IMR-90 (cell line): ENCODE measurements at regions not wholly inside any gene's neighbourhood (a gene's known extent, or its start where the extent isn't known, plus 50 kb on each side); places are given as distances from the start of the nearest gene placed in this dataset.

ENCODE experiments used
- CEBPB ChIP-seq: IDR thresholded peaks from 2 replicates; pipeline ENCODE4 v1.6.1; 2012; ENCODE audit warnings: low read depth, low read length, improper control_type of control experiment
- CHD1 ChIP-seq: IDR thresholded peaks from 2 replicates; pipeline ENCODE4 v1.6.1; 2012; ENCODE audit warnings: low read depth, low read length, improper control_type of control experiment
- MAFK ChIP-seq: IDR thresholded peaks from 2 replicates; pipeline ENCODE4 v1.6.1; 2012; ENCODE audit warnings: low read depth, low read length, improper control_type of control experiment
- MAZ ChIP-seq: IDR thresholded peaks from 2 replicates; pipeline ENCODE4 v1.6.1; 2012; ENCODE audit warnings: low read depth, mild to moderate bottlenecking, low read length, improper control_type of control experiment, moderate library complexity, borderline replicate concordance
- MXI1 ChIP-seq: IDR thresholded peaks from 2 replicates; pipeline ENCODE4 v1.6.1; 2012; ENCODE audit warnings: low read depth, mild to moderate bottlenecking, low read length, moderate library complexity, borderline replicate concordance
- NFE2L2 ChIP-seq: fragments of 150-350 bp; IDR thresholded peaks from 2 replicates; pipeline ENCODE4 v1.6.1; 2016; ENCODE audit warnings: low read depth, mild to moderate bottlenecking, low read length
- POLR2A ChIP-seq: IDR thresholded peaks from 2 replicates; pipeline ENCODE4 v1.6.1; 2012; ENCODE audit warnings: mild to moderate bottlenecking, low read depth, low read length
- RAD21 ChIP-seq: IDR thresholded peaks from 2 replicates; pipeline ENCODE4 v1.6.1; 2012; ENCODE audit warnings: low read length, improper control_type of control experiment
- RCOR1 ChIP-seq: IDR thresholded peaks from 2 replicates; pipeline ENCODE4 v1.6.1; 2012; ENCODE audit warnings: mild to moderate bottlenecking, low read length, improper control_type of control experiment; ENCODE audit not compliant: insufficient replicate concordance
- RFX5 ChIP-seq: IDR thresholded peaks from 2 replicates; pipeline ENCODE4 v1.8.0; 2012; ENCODE audit warnings: low read depth, mild to moderate bottlenecking, low read length, moderate library complexity
- SMC3 ChIP-seq: fragments of 150-350 bp; IDR thresholded peaks from 2 replicates; pipeline ENCODE4 v1.6.1; 2016; ENCODE audit warnings: low read depth, mild to moderate bottlenecking, antibody characterized with exemption, low read length, moderate library complexity
- TF ChIP-seq, protein P1 (sequence below): conservative IDR thresholded peaks from 2 replicates; pipeline ENCODE4 v1.5.1; 2012; ENCODE audit warnings: mild to moderate bottlenecking, low read depth, low read length, improper control_type of control experiment
- TF ChIP-seq, protein P2 (sequence below): fragments of 150-350 bp; IDR thresholded peaks from 2 replicates; pipeline ENCODE4 v1.6.1; 2016; ENCODE audit warnings: low read depth, mild to moderate bottlenecking, low read length, moderate library complexity, borderline replicate concordance
- TF ChIP-seq, protein P3 (sequence below): fragments of 150-350 bp; IDR thresholded peaks from 2 replicates; pipeline ENCODE4 v1.6.1; 2017; ENCODE audit warnings: mild to moderate bottlenecking, antibody characterized with exemption, low read length, low read depth

DNA sequence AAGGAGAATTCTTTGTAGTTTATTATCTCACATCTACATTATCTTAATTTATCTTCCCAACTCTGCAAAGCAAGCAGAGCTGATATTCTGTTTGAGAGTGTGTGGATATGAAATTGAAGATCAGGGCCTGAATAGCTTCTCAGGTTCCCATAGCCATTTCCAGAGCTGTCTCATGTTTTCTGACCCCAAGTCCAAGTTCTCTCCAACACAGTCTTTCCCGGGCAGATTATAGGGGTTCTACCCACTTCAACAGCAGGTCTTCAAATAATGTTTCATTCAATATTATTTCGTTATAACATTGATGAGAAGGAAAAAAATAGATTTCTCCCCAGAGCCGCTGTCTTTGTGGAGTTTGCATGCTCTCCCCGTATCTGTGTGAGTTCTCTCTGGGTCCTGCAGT lies 234.9 kb downstream of the ENC1 start:
- TF ChIP-seq, protein P1, sequence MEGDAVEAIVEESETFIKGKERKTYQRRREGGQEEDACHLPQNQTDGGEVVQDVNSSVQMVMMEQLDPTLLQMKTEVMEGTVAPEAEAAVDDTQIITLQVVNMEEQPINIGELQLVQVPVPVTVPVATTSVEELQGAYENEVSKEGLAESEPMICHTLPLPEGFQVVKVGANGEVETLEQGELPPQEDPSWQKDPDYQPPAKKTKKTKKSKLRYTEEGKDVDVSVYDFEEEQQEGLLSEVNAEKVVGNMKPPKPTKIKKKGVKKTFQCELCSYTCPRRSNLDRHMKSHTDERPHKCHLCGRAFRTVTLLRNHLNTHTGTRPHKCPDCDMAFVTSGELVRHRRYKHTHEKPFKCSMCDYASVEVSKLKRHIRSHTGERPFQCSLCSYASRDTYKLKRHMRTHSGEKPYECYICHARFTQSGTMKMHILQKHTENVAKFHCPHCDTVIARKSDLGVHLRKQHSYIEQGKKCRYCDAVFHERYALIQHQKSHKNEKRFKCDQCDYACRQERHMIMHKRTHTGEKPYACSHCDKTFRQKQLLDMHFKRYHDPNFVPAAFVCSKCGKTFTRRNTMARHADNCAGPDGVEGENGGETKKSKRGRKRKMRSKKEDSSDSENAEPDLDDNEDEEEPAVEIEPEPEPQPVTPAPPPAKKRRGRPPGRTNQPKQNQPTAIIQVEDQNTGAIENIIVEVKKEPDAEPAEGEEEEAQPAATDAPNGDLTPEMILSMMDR = no peak
- TF ChIP-seq POLR2A = no peak
- no peak for TF ChIP-seq RAD21
- no peak for TF ChIP-seq CEBPB
- no peak for TF ChIP-seq MXI1
- no peak for TF ChIP-seq SMC3
- TF ChIP-seq CHD1 = no peak
- no peak for TF ChIP-seq RCOR1
- TF ChIP-seq NFE2L2 = no peak
- TF ChIP-seq RFX5 = no peak
- TF ChIP-seq, protein P2, sequence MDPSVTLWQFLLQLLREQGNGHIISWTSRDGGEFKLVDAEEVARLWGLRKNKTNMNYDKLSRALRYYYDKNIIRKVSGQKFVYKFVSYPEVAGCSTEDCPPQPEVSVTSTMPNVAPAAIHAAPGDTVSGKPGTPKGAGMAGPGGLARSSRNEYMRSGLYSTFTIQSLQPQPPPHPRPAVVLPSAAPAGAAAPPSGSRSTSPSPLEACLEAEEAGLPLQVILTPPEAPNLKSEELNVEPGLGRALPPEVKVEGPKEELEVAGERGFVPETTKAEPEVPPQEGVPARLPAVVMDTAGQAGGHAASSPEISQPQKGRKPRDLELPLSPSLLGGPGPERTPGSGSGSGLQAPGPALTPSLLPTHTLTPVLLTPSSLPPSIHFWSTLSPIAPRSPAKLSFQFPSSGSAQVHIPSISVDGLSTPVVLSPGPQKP = no peak
- no peak for TF ChIP-seq MAZ
- no peak for TF ChIP-seq MAFK
- TF ChIP-seq, protein P3, sequence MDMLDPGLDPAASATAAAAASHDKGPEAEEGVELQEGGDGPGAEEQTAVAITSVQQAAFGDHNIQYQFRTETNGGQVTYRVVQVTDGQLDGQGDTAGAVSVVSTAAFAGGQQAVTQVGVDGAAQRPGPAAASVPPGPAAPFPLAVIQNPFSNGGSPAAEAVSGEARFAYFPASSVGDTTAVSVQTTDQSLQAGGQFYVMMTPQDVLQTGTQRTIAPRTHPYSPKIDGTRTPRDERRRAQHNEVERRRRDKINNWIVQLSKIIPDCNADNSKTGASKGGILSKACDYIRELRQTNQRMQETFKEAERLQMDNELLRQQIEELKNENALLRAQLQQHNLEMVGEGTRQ = no peak
